HG02759 (cell line): ENCODE measurements at regions not wholly inside any gene's neighbourhood (a gene's known extent, or its start where the extent isn't known, plus 50 kb on each side); places are given as distances from the start of the nearest gene placed in this dataset.
"Not testable (repeated sequence)": the region's sequence is repeated elsewhere in the genome, so short reads cannot be mapped to it uniquely, and the experiment has no call there.

ENCODE experiments used
- ATAC-seq: cut with Tn5 transposase; IDR thresholded peaks from one replicate; pipeline ENCODE4 v1.9.1; 2021; ENCODE audit warnings: mild to moderate bottlenecking, moderate library complexity; ENCODE audit not compliant: unreplicated experiment

GRCh38 chr12:70069221-70070105 lies 173.8 kb upstream of the CNOT2 start:
- ATAC-seq = no peak

GRCh38 chr12:70070494-70071007 lies 172.7 kb upstream of the CNOT2 start:
- ATAC-seq = no peak

- ATAC-seq = no peak
Observed at GRCh38 chr12:70074510-70074909, 168.7 kb upstream of the CNOT2 start.

- no peak for ATAC-seq
Observed at GRCh38 chr12:70077441-70077840, 165.8 kb upstream of the CNOT2 start.

DNA sequence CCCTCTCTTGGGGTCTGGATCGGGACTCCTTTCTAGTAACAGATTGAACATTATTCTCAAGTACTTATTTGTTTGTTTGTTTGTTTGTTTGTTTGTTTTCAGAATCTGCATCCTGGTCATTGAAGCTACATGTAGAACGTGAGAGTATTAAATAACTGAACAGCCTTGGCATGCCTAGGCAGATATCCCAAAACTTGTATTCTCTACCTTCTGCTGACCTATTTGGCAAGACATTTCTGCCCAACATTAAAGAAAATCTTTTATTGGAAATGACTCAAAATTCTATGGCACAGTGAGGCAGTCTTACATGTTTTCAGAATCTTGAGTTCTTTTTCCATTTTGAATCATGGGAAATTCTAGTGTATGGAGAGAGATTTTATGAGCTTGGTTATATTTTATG lies 165.1 kb upstream of the CNOT2 start:
- no peak for ATAC-seq

DNA sequence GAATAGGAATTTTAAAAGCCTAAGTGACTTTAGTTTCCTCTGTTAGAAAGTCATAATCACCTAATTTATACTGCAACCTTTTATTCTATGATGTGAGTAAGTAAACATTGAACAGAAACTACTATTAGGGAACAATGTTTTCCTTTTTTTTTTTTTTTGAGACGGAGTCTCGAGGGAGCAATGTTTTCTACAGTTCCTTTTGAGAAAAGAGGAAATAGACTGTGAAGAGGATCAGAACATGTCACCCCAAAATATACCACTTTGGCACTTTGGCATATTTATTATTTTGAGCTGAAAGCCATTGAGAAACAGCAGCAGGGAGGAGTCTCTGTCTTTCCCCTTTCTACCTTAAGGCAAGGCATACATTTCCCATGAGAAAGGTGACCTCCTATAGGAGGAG lies 162.7 kb upstream of the CNOT2 start:
- ATAC-seq = no peak

- no peak for ATAC-seq
Observed at GRCh38 chr12:70082997-70083676, 160.1 kb upstream of the CNOT2 start.

GRCh38 chr12:70083677-70084020 lies 159.6 kb upstream of the CNOT2 start:
- ATAC-seq = no peak

DNA sequence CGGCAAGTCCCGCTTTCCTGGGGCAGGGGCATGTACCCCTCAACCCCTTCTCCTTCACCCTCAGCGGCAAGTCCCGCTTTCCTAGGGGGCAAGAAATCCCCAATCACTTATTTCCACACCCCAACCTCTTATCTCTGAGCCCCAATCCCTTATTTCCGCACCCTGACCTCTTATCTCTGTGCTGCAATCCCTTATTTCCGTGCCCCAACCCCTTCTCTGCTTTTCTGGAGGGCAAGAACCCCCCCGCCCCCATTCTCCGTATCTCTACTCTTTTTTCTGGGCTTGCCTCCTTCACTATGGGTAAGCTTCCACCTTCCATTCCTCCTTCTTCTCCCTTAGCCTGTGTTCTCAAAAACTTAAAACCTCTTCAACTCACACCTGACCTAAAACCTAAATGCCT lies 156.9 kb upstream of the CNOT2 start:
- not testable (repeated sequence) for ATAC-seq

GRCh38 chr12:70091021-70091521 lies 152.2 kb upstream of the CNOT2 start:
- no peak for ATAC-seq

DNA sequence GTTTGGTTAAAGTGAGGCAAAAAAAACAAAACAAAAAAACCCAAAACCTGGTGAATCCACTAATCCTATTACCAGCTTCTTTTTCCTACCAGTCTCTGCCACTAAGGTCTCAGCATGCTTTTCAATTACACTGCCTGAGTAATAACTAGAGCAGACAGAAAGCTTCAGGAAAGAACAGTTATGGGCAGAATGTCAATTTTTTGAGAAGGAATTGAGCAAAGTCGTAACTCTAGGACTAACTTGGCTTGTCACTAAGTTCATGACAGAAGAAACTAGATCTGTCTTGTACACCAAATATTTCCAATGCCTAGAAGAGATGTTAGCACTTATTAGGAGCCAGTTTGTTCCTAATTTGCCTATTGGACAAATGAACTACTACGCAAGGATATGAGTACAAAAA lies 148.8 kb upstream of the CNOT2 start:
- no peak for ATAC-seq

GRCh38 chr12:70096759-70097410 lies 146.3 kb upstream of the CNOT2 start:
- no peak for ATAC-seq

DNA sequence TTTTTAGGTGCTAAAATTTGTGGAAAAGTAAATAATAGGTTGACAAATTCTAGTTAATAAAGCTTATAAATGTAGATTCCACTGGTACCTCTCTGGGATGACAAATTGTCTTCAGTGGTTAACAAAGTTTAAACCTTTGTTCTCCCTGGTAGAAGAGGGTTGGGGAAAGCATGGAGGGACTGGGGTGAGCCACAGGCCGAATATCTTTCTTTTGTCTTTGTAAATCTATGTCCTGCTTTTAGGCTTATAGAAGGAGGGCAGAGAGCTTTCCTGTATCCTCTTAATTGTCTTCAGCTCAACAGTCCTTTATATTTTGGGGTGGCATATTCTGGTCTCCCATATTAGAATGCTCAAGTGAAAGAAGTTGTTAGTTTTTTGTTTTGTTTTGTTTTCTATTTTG lies 142.2 kb upstream of the CNOT2 start:
- ATAC-seq = no peak

DNA sequence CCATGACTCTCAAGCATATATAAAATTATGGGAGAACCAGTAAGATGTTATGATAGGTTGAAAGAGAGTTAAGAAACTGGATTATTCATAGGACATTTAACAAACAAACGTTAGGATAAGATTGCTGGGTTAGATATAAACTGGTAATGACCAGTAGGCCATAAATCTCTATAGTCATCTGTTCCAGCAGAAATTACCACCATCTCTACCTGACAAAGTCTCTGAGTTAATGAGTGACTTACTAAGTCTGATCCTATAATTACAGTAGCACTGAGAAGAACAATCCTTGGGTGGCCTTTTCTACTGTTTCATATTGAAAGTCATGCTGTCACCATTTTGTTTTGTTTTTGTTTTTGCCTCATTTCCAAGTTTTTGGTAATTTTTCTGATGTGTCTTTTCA lies 136.9 kb upstream of the CNOT2 start:
- no peak for ATAC-seq

DNA sequence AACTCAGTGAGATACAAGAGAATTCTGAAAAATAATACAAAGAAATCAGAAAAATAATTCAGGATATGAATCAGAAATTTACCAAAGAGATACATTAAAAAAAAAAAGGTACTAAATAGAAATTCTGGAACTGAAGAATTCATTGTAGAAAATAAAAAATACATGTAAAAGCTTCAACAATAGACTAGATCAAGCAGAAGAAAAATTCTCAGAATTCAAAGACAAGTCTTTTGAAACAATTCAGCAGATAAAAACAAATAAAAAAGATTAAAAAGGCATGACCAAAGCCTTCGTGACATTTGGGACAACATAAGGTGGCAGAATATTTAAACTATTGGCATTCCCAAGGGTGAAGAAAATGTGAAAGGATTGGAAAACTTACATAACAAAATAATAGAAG lies 133.1 kb upstream of the CNOT2 start:
- no peak for ATAC-seq

GRCh38 chr12:70117670-70118069 lies 125.6 kb upstream of the CNOT2 start:
- no peak for ATAC-seq

- no peak for ATAC-seq
Observed at GRCh38 chr12:70120970-70121369, 122.3 kb upstream of the CNOT2 start.

DNA sequence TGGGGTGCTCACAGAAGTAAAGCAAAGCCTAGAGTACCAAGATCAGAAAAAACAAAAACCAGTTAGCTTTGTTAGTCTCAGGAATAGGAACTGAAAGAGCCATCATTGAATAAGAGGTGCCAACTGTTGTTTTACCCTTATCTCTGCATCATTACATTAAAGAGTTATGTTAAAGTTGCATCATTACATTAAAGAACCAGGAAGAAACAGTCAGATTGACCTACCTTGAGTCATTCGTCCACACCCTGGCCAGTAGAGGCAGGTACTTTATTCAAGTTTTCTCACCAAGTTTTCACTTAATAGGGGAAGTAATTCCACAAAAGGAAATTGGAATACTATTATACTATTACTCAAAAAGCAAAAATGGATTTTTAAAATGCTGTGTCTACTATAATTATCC lies 121.7 kb upstream of the CNOT2 start:
- ATAC-seq = no peak

GRCh38 chr12:70122804-70123203 lies 120.4 kb upstream of the CNOT2 start:
- ATAC-seq = no peak

- no peak for ATAC-seq
Observed at GRCh38 chr12:70149013-70149412, 94.2 kb upstream of the CNOT2 start.

GRCh38 chr12:70149665-70150064 lies 93.6 kb upstream of the CNOT2 start:
- ATAC-seq = no peak

DNA sequence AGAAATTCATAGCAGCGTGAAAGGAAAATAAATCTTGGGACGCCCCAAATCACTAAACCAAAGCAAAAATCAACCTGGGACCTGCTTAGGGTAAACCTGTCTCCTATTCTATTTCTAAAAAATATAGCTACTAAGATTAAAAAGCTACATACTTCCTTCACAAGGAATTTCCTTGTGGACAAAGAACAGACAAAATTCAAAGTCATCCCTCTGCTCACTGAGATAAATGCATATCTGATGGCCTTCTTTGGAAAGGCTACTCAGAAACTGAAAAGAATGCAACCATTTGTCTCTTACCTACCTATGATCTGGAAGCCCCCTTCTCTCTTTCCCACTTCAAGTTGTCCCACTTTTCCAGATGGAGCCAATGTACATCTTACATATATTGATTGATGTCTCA lies 93.0 kb upstream of the CNOT2 start:
- no peak for ATAC-seq
